ENCODE measurements at regions not wholly inside any gene's neighbourhood (a gene's known extent, or its start where the extent isn't known, plus 50 kb on each side); places are given as distances from the start of the nearest gene placed in this dataset.

- TF ChIP-seq POLR2AphosphoS5 (IDR thresholded peaks at IDR 0.05; ENCODE audit: low read depth, low read length) (no peak), SIN3A (IDR thresholded peaks at IDR 0.05; ENCODE audit: borderline replicate concordance, insufficient read depth, low read length) (no peak), FOXP2 (optimal IDR thresholded peaks at IDR 0.05; ENCODE audit: borderline replicate concordance, extremely low read depth, extremely low read length, insufficient read depth) (no peak), REST (IDR thresholded peaks at IDR 0.05; ENCODE audit: insufficient read depth in 1 of 2, low read depth in 2 of 2, low read length in 2 of 2) (no peak), TAF1 (IDR thresholded peaks at IDR 0.05; ENCODE audit: borderline replicate concordance, insufficient read depth, low read length) (no peak)
These were observed 140.6 kb upstream of the HSF2 start for GRCh38 chr6:122258839-122259238.

GRCh38 chr6:122264557-122264956 is 134.9 kb upstream of the HSF2 start:
- TF ChIP-seq FOXP2 (optimal IDR thresholded peaks at IDR 0.05; ENCODE audit: borderline replicate concordance, extremely low read depth, extremely low read length, insufficient read depth), result no peak
- TF ChIP-seq SIN3A (IDR thresholded peaks at IDR 0.05; ENCODE audit: borderline replicate concordance, insufficient read depth, low read length), result no peak
- TF ChIP-seq TAF1 (IDR thresholded peaks at IDR 0.05; ENCODE audit: borderline replicate concordance, insufficient read depth, low read length), result no peak

GRCh38 chr6:122265755-122266154 is 133.7 kb upstream of the HSF2 start:
- TF ChIP-seq FOXP2 (optimal IDR thresholded peaks at IDR 0.05; ENCODE audit: borderline replicate concordance, extremely low read depth, extremely low read length, insufficient read depth) (no peak), POLR2AphosphoS5 (IDR thresholded peaks at IDR 0.05; ENCODE audit: low read depth, low read length) (no peak), TAF1 (IDR thresholded peaks at IDR 0.05; ENCODE audit: borderline replicate concordance, insufficient read depth, low read length) (no peak), SIN3A (IDR thresholded peaks at IDR 0.05; ENCODE audit: borderline replicate concordance, insufficient read depth, low read length) (no peak), REST (IDR thresholded peaks at IDR 0.05; ENCODE audit: insufficient read depth in 1 of 2, low read depth in 2 of 2, low read length in 2 of 2) (no peak)

- TF ChIP-seq SIN3A (IDR thresholded peaks at IDR 0.05; ENCODE audit: borderline replicate concordance, insufficient read depth, low read length) (no peak), POLR2AphosphoS5 (IDR thresholded peaks at IDR 0.05; ENCODE audit: low read depth, low read length) (no peak), REST (IDR thresholded peaks at IDR 0.05; ENCODE audit: insufficient read depth in 1 of 2, low read depth in 2 of 2, low read length in 2 of 2) (no peak), TAF1 (IDR thresholded peaks at IDR 0.05; ENCODE audit: borderline replicate concordance, insufficient read depth, low read length) (no peak), FOXP2 (optimal IDR thresholded peaks at IDR 0.05; ENCODE audit: borderline replicate concordance, extremely low read depth, extremely low read length, insufficient read depth) (no peak)
These were observed 131.1 kb upstream of the HSF2 start for GRCh38 chr6:122268394-122268793.

GRCh38 chr6:122276637-122277036 is 122.8 kb upstream of the HSF2 start:
- TF ChIP-seq TAF1 (IDR thresholded peaks at IDR 0.05; ENCODE audit: borderline replicate concordance, insufficient read depth, low read length) (no peak), REST (IDR thresholded peaks at IDR 0.05; ENCODE audit: insufficient read depth in 1 of 2, low read depth in 2 of 2, low read length in 2 of 2) (no peak), FOXP2 (optimal IDR thresholded peaks at IDR 0.05; ENCODE audit: borderline replicate concordance, extremely low read depth, extremely low read length, insufficient read depth) (no peak), POLR2AphosphoS5 (IDR thresholded peaks at IDR 0.05; ENCODE audit: low read depth, low read length) (no peak), SIN3A (IDR thresholded peaks at IDR 0.05; ENCODE audit: borderline replicate concordance, insufficient read depth, low read length) (no peak)

Measured in PFSK-1 (cell line).